Gastrocnemius medialis (tissue), 4 donors: ENCODE measurements at regions not wholly inside any gene's neighbourhood (a gene's known extent, or its start where the extent isn't known, plus 50 kb on each side); places are given as distances from the start of the nearest gene placed in this dataset.
A peak's percentile ranks its signal among the peaks of the same experiment; 100 is the strongest.

ENCODE experiments used
- ATAC-seq, 2 donors: fragments of 150-250 bp; one replicate each; pipeline ENCODE4 v1.9.1; 2016
- DNase-seq, 2 donors: peaks; one replicate each; pipeline ENCODE4 v3.0.0-alpha.2; 2019
- H3K27ac ChIP-seq, 4 donors: fragments of 200-600 bp; sonication (generic); 1 replicate in 1 of 4; 2 replicates in 3 of 4; pipeline ENCODE4 v1.5.1; 2016 to 2018; ENCODE audit warnings: mild to moderate bottlenecking in 2 of 4, moderate library complexity in 1 of 4
- H3K27me3 ChIP-seq, 3 donors: fragments of 200-600 bp; sonication (generic) in 2 of 3; 1 replicate in 1 of 3; 2 replicates in 2 of 3; pipeline versions ENCODE4 v1.5.1 to v1.6.0; 2016 to 2019; ENCODE audit warnings: mild to moderate bottlenecking in 1 of 3, moderate library complexity in 1 of 3
- H3K36me3 ChIP-seq, 2 donors: fragments of 200-600 bp; sonication (generic) in 1 of 2; one replicate each; pipeline ENCODE4 v1.5.1; 2017 to 2018
- H3K4me1 ChIP-seq, 2 donors: fragments of 200-600 bp; sonication (generic) in 1 of 2; one replicate each; pipeline ENCODE4 v1.5.1; 2016 to 2017; ENCODE audit warnings: mild to moderate bottlenecking in 2 of 2
- H3K4me3 ChIP-seq, 4 donors: fragments of 200-600 bp; sonication (generic) in 3 of 4; 1 replicate in 1 of 4; 2 replicates in 3 of 4; pipeline ENCODE4 v1.5.1; 2016 to 2019; ENCODE audit warnings: mild to moderate bottlenecking in 2 of 4
- H3K9me3 ChIP-seq, 3 donors: fragments of 200-600 bp; sonication (generic) in 2 of 3; 1 replicate in 1 of 3; 2 replicates in 2 of 3; pipeline ENCODE4 v1.5.1; 2016 to 2019
- POLR2A ChIP-seq, 2 donors: fragments of 450-650 bp; IDR thresholded peaks; one replicate each; pipeline ENCODE4 v1.6.1; 2017; ENCODE audit warnings: antibody characterized with exemption in 2 of 2, mild to moderate bottlenecking in 2 of 2, moderate library complexity in 2 of 2
- in situ Hi-C, 4 donors: fragments of 200-750 bp; cut with MboI; loops; one replicate each; pipeline versions ENCODE4 v1.15.0 to v1.8.0; 2017; ENCODE audit warnings: low sequenced_read_pairs in 4 of 4
- intact Hi-C: fragments of 100-400 bp; cut with DNase I; formaldehyde crosslinking; loops from one replicate; pipeline ENCODE4 v1.15.1; 2023; ENCODE audit warnings: low total_unique reads
- TF ChIP-seq, protein P1 (sequence below), 5 experiments: fragments of 450-650 bp in 3 of 5; fragments of 200-600 bp in 2 of 5; sonication (generic) in 2 of 5; IDR thresholded peaks in 4 of 5; conservative IDR thresholded peaks in 1 of 5; 1 replicate in 4 of 5; 2 replicates in 1 of 5; pipeline ENCODE4 v1.5.1; 2016 to 2019; ENCODE audit warnings: antibody characterized with exemption in 5 of 5, mild to moderate bottlenecking in 3 of 5, moderate library complexity in 3 of 5

DNA sequence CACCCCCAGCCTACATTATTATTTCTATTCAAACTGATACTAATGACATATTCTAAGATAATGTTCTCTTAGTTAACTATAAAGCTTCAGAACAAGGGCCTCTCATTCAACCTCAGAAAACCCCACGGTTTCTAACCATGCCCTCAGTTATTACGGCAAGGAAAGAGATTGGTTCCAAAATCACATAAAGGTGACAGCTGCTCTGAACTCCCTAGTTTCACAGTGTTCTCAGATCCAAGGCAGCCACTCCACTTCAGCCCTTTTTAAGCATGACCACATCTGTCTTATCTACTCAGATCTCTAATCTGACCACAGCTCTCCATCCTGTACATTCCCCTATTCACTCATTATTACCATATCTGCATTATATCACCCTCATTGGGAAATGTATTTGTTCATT, 98.8 kb upstream of the CEP85L start:
- Histone ChIP-seq H3K4me1 (peaks cover 20 to 35% of the 10 kb centered on the region in 2 donors), H3K27me3 (no peaks in the 10 kb centered on the region), H3K4me3 (no peak overlapping the region), H3K9me3 (no peaks in the 10 kb centered on the region), H3K36me3 (no peaks in the 10 kb centered on the region), H3K27ac (no peak overlapping the region)
- intact Hi-C loops (no loop called here), in situ Hi-C loops (no loop called here)
- no peak for DNase-seq
- no peak for TF ChIP-seq POLR2A (IDR thresholded peaks at IDR 0.05)
- TF ChIP-seq, protein P1, sequence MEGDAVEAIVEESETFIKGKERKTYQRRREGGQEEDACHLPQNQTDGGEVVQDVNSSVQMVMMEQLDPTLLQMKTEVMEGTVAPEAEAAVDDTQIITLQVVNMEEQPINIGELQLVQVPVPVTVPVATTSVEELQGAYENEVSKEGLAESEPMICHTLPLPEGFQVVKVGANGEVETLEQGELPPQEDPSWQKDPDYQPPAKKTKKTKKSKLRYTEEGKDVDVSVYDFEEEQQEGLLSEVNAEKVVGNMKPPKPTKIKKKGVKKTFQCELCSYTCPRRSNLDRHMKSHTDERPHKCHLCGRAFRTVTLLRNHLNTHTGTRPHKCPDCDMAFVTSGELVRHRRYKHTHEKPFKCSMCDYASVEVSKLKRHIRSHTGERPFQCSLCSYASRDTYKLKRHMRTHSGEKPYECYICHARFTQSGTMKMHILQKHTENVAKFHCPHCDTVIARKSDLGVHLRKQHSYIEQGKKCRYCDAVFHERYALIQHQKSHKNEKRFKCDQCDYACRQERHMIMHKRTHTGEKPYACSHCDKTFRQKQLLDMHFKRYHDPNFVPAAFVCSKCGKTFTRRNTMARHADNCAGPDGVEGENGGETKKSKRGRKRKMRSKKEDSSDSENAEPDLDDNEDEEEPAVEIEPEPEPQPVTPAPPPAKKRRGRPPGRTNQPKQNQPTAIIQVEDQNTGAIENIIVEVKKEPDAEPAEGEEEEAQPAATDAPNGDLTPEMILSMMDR (IDR thresholded peaks at IDR 0.05 in 4 of 5, conservative IDR thresholded peaks at IDR 0.05 in 1 of 5), result no peak
- ATAC-seq, result no peak

GRCh38 chr6:118748311-118749062, 97.1 kb upstream of the CEP85L start:
- no peaks in the 10 kb centered on the region for H3K9me3 ChIP-seq
- DNase-seq, result peak; percentile 48 to 67
- TF ChIP-seq, protein P1 (IDR thresholded peaks at IDR 0.05 in 4 of 5, conservative IDR thresholded peaks at IDR 0.05 in 1 of 5), result no peak
- no peak for TF ChIP-seq POLR2A (IDR thresholded peaks at IDR 0.05)
- no peaks in the 10 kb centered on the region for H3K36me3 ChIP-seq
- H3K27me3 ChIP-seq, result no peaks in the 10 kb centered on the region
- H3K27ac ChIP-seq, result peak overlapping the region; percentile 86 to 95 (median 90)
- intact Hi-C loops, result loop anchor here (1.0 to 10.0 kb wide), 3 partner anchors 54 to 99 kb away; no protein-coding TSS in a partner anchor
- peak; percentile 74 to 76 for ATAC-seq
- in situ Hi-C loops, result no loop called here
- peak overlapping the region; percentile 19 to 52 (median 42) for H3K4me3 ChIP-seq
- peaks cover 28 to 47% of the 10 kb centered on the region in 2 donors for H3K4me1 ChIP-seq

DNA sequence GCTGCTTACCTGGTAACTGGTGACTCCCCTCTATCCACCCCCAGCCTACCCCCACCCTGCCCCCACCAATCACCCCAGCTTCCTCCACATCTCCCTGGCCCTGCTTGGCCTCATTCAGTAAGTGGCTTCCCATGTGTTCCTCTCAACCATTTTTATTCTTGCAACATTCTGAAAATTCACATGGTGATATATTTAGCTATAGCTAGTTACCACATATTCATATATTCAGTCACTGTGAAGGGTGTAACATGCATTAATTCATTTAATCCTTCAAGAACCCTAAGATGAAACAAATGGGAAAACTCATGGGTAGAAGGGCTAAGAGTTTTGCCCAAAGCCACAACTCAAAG, 95.4 kb upstream of the CEP85L start:
- H3K4me1 ChIP-seq, result peaks cover 29 to 48% of the 10 kb centered on the region in 2 donors
- H3K27ac ChIP-seq, result peak overlapping the region in 2 of 4 donors; percentile 44 to 53
- no peaks in the 10 kb centered on the region for H3K27me3 ChIP-seq
- no peak for TF ChIP-seq POLR2A (IDR thresholded peaks at IDR 0.05)
- TF ChIP-seq, protein P1 (IDR thresholded peaks at IDR 0.05 in 4 of 5, conservative IDR thresholded peaks at IDR 0.05 in 1 of 5), result no peak
- H3K4me3 ChIP-seq, result no peak overlapping the region
- H3K9me3 ChIP-seq, result no peaks in the 10 kb centered on the region
- no peaks in the 10 kb centered on the region for H3K36me3 ChIP-seq
- DNase-seq, result no peak
- in situ Hi-C loops (no loop called here), intact Hi-C loops (loop anchor here (5.0 to 10.0 kb wide), 2 partner anchors 52 to 79 kb away; no protein-coding TSS in a partner anchor)
- ATAC-seq, result no peak

DNA sequence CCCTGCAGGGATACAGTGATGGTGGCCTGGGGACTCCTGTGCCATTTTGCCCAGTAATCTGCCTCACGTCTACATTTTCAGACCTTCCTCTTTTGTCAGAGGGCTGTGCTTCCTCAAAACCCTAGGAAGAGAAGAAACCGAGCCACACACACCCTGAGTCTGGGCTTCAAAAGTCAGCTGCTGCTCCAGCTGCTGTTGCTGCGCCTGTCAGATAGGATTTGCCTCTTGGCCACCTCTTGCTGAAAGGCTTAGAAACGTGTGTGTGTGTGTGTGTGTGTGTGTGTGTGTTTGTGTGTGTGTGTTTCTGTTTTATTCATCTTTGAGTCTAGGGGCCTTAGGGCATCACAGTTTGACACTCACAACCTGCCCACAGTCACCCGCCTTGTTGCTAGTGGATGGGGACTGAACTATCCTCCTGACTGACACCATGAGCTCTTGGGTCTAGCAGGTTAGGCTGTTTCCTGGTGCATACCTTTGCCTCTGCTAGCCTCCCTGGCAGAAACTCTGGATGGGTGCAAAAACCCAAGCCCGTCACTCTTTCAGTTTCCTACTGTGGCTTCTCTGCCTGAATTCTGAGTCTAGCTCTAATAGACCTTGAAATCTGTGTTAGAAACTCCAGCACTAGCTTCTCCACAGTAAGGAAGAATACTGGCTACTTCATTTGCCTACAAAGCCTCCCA, 94.9 kb upstream of the CEP85L start:
- ATAC-seq, result no peak
- H3K4me3 ChIP-seq, result no peak overlapping the region
- peak overlapping the region in 2 of 4 donors; percentile 44 to 53 for H3K27ac ChIP-seq
- TF ChIP-seq, protein P1 (IDR thresholded peaks at IDR 0.05 in 4 of 5, conservative IDR thresholded peaks at IDR 0.05 in 1 of 5), result no peak
- no peak for TF ChIP-seq POLR2A (IDR thresholded peaks at IDR 0.05)
- DNase-seq, result peak in 1 of 2 donors; percentile 28
- intact Hi-C loops (loop anchor here (5.0 to 10.0 kb wide), 2 partner anchors 51 to 79 kb away; no protein-coding TSS in a partner anchor), in situ Hi-C loops (no loop called here)
- no peaks in the 10 kb centered on the region for H3K36me3 ChIP-seq
- H3K9me3 ChIP-seq, result no peaks in the 10 kb centered on the region
- H3K4me1 ChIP-seq, result peaks cover 29 to 48% of the 10 kb centered on the region in 2 donors
- H3K27me3 ChIP-seq, result no peaks in the 10 kb centered on the region
